Colonic mucosa (tissue), 4 donors: ENCODE measurements at regions not wholly inside any gene's neighbourhood (a gene's known extent, or its start where the extent isn't known, plus 50 kb on each side); places are given as distances from the start of the nearest gene placed in this dataset.

Source experiments
- DNase-seq: peaks from one replicate; pipeline ENCODE4 v3.0.0-alpha.2; 2020
- H3K27ac ChIP-seq: fragments of 200-600 bp; one replicate; pipeline ENCODE4 v1.8.0; 2021
- H3K27me3 ChIP-seq: fragments of 200-600 bp; one replicate; pipeline ENCODE4 v1.8.0; 2021
- H3K36me3 ChIP-seq: fragments of 200-600 bp; one replicate; pipeline ENCODE4 v1.8.0; 2021
- H3K4me1 ChIP-seq: fragments of 200-600 bp; one replicate; pipeline ENCODE4 v1.8.0; 2021; ENCODE audit warnings: mild to moderate bottlenecking
- H3K4me3 ChIP-seq: fragments of 200-600 bp; one replicate; pipeline ENCODE4 v1.8.0; 2021
- H3K9ac ChIP-seq, 2 donors: one replicate each; pipeline ENCODE4 v1.7.0; 2013; ENCODE audit warnings: control low read depth in 2 of 2, low read depth in 2 of 2, low read length in 2 of 2
- H3K9me3 ChIP-seq: fragments of 200-600 bp; one replicate; pipeline ENCODE4 v1.8.0; 2021
- intact Hi-C: fragments of 100-400 bp; cut with DNase I; formaldehyde crosslinking; loops from one replicate; pipeline ENCODE4 v1.14.1; 2022
- TF ChIP-seq, protein P1 (sequence below): fragments of 200-600 bp; IDR thresholded peaks from one replicate; pipeline ENCODE4 v1.8.0; 2022; ENCODE audit warnings: antibody characterized with exemption, mild to moderate bottlenecking
- donor health status: healthy.
- donor health status: DM: no; HTN: no; CAD: no.
- donor health status: DM: no; HTN: no; CAD: no.

DNA sequence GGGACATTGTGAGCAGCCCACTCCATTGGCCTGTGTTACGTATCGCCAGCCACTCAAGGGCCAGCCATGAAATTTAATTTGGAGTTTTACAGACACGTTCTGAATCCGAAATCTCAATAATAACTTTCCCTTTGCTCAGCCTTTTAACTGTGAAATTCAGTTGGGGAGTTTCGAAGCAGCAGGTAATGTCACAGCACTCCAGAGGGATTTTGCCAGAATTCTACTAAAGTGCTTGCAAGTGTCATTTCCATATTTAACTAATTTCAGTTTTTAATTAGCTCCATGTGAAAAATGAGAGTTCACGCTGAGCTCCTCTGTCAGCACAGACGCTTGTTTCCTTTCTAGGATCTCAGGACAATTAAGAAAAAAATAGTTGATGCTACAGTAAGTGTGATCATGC lies 267.1 kb upstream of the WWC1 start:
- Histone ChIP-seq H3K27me3 (no peaks in the 10 kb centered on the region), H3K4me3 (no peak overlapping the region), H3K4me1 (no peaks in the 10 kb centered on the region), H3K36me3 (no peaks in the 10 kb centered on the region), H3K9me3 (no peaks in the 10 kb centered on the region), H3K27ac (no peak overlapping the region), H3K9ac (no peak overlapping the region)
- TF ChIP-seq, protein P1, sequence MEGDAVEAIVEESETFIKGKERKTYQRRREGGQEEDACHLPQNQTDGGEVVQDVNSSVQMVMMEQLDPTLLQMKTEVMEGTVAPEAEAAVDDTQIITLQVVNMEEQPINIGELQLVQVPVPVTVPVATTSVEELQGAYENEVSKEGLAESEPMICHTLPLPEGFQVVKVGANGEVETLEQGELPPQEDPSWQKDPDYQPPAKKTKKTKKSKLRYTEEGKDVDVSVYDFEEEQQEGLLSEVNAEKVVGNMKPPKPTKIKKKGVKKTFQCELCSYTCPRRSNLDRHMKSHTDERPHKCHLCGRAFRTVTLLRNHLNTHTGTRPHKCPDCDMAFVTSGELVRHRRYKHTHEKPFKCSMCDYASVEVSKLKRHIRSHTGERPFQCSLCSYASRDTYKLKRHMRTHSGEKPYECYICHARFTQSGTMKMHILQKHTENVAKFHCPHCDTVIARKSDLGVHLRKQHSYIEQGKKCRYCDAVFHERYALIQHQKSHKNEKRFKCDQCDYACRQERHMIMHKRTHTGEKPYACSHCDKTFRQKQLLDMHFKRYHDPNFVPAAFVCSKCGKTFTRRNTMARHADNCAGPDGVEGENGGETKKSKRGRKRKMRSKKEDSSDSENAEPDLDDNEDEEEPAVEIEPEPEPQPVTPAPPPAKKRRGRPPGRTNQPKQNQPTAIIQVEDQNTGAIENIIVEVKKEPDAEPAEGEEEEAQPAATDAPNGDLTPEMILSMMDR = no peak
- DNase-seq = no peak
- intact Hi-C loops = no loop called here

DNA sequence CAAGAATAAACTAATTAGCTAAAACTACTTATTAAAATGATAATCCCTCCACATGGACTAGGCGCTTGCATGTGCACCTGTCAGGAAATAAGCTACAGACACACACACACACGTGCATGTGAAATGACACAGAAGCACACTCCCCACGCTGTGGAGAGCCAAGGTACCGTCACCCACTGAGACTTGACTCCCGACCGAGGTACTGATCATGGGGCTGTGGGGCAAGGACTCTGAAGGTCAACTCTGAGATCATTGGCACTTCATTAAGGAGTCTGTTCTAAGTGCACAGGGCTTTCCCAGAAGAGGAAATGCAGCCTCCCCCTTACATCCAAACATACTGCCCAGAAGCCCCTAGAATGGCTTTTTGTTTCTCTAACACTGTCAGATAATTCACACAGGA lies 264.4 kb upstream of the WWC1 start:
- Histone ChIP-seq H3K9me3 (no peaks in the 10 kb centered on the region), H3K9ac (no peak overlapping the region), H3K4me3 (no peak overlapping the region), H3K27me3 (no peaks in the 10 kb centered on the region), H3K27ac (no peak overlapping the region), H3K36me3 (no peaks in the 10 kb centered on the region), H3K4me1 (no peaks in the 10 kb centered on the region)
- TF ChIP-seq, protein P1 = no peak
- intact Hi-C loops = no loop called here
- DNase-seq = no peak

DNA sequence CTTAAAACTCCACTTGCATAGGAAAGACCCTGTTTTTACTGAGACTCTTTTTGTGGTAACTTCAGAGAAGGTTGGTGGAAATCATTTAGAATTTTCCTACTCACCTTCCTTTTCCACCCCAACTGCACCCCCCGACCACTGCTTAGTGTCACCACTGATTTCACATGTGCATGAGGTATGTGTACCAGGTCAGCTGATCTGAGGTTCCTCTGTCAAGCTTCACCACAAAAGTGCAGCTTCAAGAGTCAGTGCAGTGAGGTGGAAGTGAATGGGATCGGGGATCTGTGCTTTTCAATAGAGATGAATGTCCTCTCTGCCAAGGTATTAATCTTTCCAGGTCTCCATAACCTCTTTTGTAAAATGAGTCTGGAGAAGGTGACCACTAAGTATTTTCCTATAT lies 260.5 kb upstream of the WWC1 start:
- DNase-seq = no peak
- no peaks in the 10 kb centered on the region for H3K27me3 ChIP-seq
- TF ChIP-seq, protein P1 = no peak
- H3K27ac ChIP-seq = no peak overlapping the region
- H3K36me3 ChIP-seq = no peaks in the 10 kb centered on the region
- H3K9ac ChIP-seq = no peak overlapping the region
- H3K4me3 ChIP-seq = no peak overlapping the region
- no peaks in the 10 kb centered on the region for H3K9me3 ChIP-seq
- intact Hi-C loops = no loop called here
- no peaks in the 10 kb centered on the region for H3K4me1 ChIP-seq

DNA sequence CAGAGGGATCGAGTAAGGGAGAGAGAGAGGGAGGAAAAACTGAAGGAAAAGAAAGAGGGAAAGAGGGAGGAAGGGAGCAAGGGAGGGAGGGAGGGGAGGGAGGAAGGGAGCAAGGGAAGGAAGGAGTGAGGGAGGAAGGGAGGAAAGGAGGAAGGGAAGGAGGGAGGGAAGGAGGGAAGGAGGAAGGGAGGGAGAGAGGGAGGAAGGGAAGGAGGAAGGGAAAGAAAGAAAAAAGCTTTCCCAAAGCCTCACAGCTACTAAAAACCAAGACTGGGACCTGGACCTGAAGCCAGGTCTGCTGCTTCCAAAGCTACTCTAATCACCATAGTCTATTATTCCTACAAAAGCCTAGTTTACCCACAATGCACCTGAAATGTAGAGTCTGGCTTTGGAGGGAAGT lies 259.8 kb upstream of the WWC1 start:
- H3K27me3 ChIP-seq = no peaks in the 10 kb centered on the region
- H3K9ac ChIP-seq = no peak overlapping the region
- H3K4me1 ChIP-seq = no peaks in the 10 kb centered on the region
- H3K4me3 ChIP-seq = no peak overlapping the region
- no peak overlapping the region for H3K27ac ChIP-seq
- DNase-seq = no peak
- TF ChIP-seq, protein P1 = no peak
- H3K9me3 ChIP-seq = no peaks in the 10 kb centered on the region
- H3K36me3 ChIP-seq = no peaks in the 10 kb centered on the region
- intact Hi-C loops = no loop called here

DNA sequence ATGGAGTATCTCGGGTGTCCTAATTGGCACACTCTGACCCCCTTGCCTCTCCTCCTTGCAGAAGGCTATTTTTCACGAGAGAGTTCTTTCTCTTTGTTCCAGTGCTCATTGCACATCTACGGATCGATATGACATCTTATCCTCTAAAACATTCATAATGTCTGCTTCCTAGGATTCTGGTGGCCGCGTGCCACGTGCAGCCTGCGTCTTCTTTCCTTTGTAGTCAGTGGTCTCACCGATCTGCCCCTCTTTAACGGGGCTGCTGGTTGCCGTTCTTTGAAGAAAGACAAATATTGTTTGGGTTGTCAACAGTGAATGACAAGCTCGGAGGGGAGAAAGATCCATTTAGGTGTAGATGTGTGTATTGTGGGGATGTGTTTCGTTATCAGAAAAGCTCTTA lies 252.4 kb upstream of the WWC1 start:
- Histone ChIP-seq H3K27me3 (no peaks in the 10 kb centered on the region), H3K36me3 (no peaks in the 10 kb centered on the region), H3K9ac (no peak overlapping the region), H3K9me3 (no peaks in the 10 kb centered on the region), H3K4me1 (no peaks in the 10 kb centered on the region), H3K4me3 (no peak overlapping the region), H3K27ac (no peak overlapping the region)
- TF ChIP-seq, protein P1 = no peak
- DNase-seq = no peak
- intact Hi-C loops = no loop called here
